Mucosa of rectum (tissue), 2 donors: ENCODE measurements at regions not wholly inside any gene's neighbourhood (a gene's known extent, or its start where the extent isn't known, plus 50 kb on each side); places are given as distances from the start of the nearest gene placed in this dataset.

Experiments used
- H3K27ac ChIP-seq, 2 donors: one replicate each; pipeline ENCODE4 v1.7.0; 2013; ENCODE audit warnings: inconsistent platforms in 2 of 2, low read depth in 2 of 2, low read length in 2 of 2
- H3K27me3 ChIP-seq, 2 donors: one replicate each; pipeline ENCODE4 v1.7.0; 2013; ENCODE audit warnings: low read length in 2 of 2; ENCODE audit not compliant: control insufficient read depth in 2 of 2, insufficient read depth in 2 of 2
- H3K36me3 ChIP-seq, 2 donors: one replicate each; pipeline ENCODE4 v1.7.0; 2013; ENCODE audit warnings: low read length in 2 of 2; ENCODE audit not compliant: control insufficient read depth in 2 of 2, insufficient read depth in 2 of 2
- H3K4me1 ChIP-seq, 2 donors: one replicate each; pipeline ENCODE4 v1.7.0; 2013; ENCODE audit warnings: low read length in 2 of 2, mild to moderate bottlenecking in 1 of 2; ENCODE audit not compliant: control insufficient read depth in 2 of 2, insufficient read depth in 2 of 2
- H3K4me3 ChIP-seq, 2 donors: one replicate each; pipeline ENCODE4 v1.7.0; 2013; ENCODE audit warnings: low read length in 2 of 2
- H3K9ac ChIP-seq, 2 donors: one replicate each; pipeline ENCODE4 v1.7.0; 2013; ENCODE audit warnings: low read length in 2 of 2, low read depth in 1 of 2, mild to moderate bottlenecking in 1 of 2
- H3K9me3 ChIP-seq, 2 donors: one replicate each; pipeline ENCODE4 v1.7.0; 2013; ENCODE audit warnings: low read length in 2 of 2; ENCODE audit not compliant: control insufficient read depth in 2 of 2
- donor health status: healthy.
- donor health status: Normal muscosa, but diverticular disease.

GRCh38 chr3:44070841-44071546 lies 170.7 kb upstream of the TOPAZ1 start:
- no peak overlapping the region for H3K27ac ChIP-seq
- no peak overlapping the region for H3K4me3 ChIP-seq
- no peaks in the 10 kb centered on the region for H3K4me1 ChIP-seq
- H3K9ac ChIP-seq, result no peak overlapping the region
- H3K27me3 ChIP-seq, result no peaks in the 10 kb centered on the region
- H3K9me3 ChIP-seq, result no peaks in the 10 kb centered on the region
- no peaks in the 10 kb centered on the region for H3K36me3 ChIP-seq

- Histone ChIP-seq H3K4me1 (no peaks in the 10 kb centered on the region), H3K9me3 (no peaks in the 10 kb centered on the region), H3K9ac (no peak overlapping the region), H3K36me3 (no peaks in the 10 kb centered on the region), H3K4me3 (no peak overlapping the region), H3K27me3 (no peaks in the 10 kb centered on the region), H3K27ac (no peak overlapping the region)
Measured at GRCh38 chr3:44072601-44073540, 168.8 kb upstream of the TOPAZ1 start.

GRCh38 chr3:44074181-44074580 lies 167.5 kb upstream of the TOPAZ1 start:
- Histone ChIP-seq H3K4me3 (no peak overlapping the region), H3K36me3 (no peaks in the 10 kb centered on the region), H3K4me1 (no peaks in the 10 kb centered on the region), H3K27ac (no peak overlapping the region), H3K9ac (no peak overlapping the region), H3K9me3 (no peaks in the 10 kb centered on the region), H3K27me3 (no peaks in the 10 kb centered on the region)

- no peak overlapping the region for H3K27ac ChIP-seq
- H3K9me3 ChIP-seq, result no peaks in the 10 kb centered on the region
- H3K36me3 ChIP-seq, result no peaks in the 10 kb centered on the region
- no peak overlapping the region for H3K4me3 ChIP-seq
- no peaks in the 10 kb centered on the region for H3K4me1 ChIP-seq
- H3K27me3 ChIP-seq, result no peaks in the 10 kb centered on the region
- H3K9ac ChIP-seq, result no peak overlapping the region
Measured at GRCh38 chr3:44076221-44076829, 165.4 kb upstream of the TOPAZ1 start.

GRCh38 chr3:44077267-44077666 lies 164.4 kb upstream of the TOPAZ1 start:
- no peaks in the 10 kb centered on the region for H3K9me3 ChIP-seq
- H3K36me3 ChIP-seq, result no peaks in the 10 kb centered on the region
- no peaks in the 10 kb centered on the region for H3K27me3 ChIP-seq
- no peak overlapping the region for H3K27ac ChIP-seq
- H3K9ac ChIP-seq, result no peak overlapping the region
- no peak overlapping the region for H3K4me3 ChIP-seq
- no peaks in the 10 kb centered on the region for H3K4me1 ChIP-seq

- H3K27me3 ChIP-seq, result no peaks in the 10 kb centered on the region
- H3K36me3 ChIP-seq, result no peaks in the 10 kb centered on the region
- H3K9ac ChIP-seq, result no peak overlapping the region
- no peaks in the 10 kb centered on the region for H3K9me3 ChIP-seq
- H3K27ac ChIP-seq, result no peak overlapping the region
- no peak overlapping the region for H3K4me3 ChIP-seq
- H3K4me1 ChIP-seq, result no peaks in the 10 kb centered on the region
Measured at GRCh38 chr3:44078863-44079262, 162.8 kb upstream of the TOPAZ1 start.

GRCh38 chr3:44079916-44080315 lies 161.8 kb upstream of the TOPAZ1 start:
- Histone ChIP-seq H3K9ac (no peak overlapping the region), H3K4me1 (no peaks in the 10 kb centered on the region)

GRCh38 chr3:44080474-44081072 lies 161.1 kb upstream of the TOPAZ1 start:
- H3K4me3 ChIP-seq, result no peak overlapping the region
- no peaks in the 10 kb centered on the region for H3K4me1 ChIP-seq
- no peaks in the 10 kb centered on the region for H3K9me3 ChIP-seq
- no peaks in the 10 kb centered on the region for H3K27me3 ChIP-seq
- no peaks in the 10 kb centered on the region for H3K36me3 ChIP-seq
- H3K27ac ChIP-seq, result no peak overlapping the region
- no peak overlapping the region for H3K9ac ChIP-seq

More at GRCh38 chr3:44079916-44080315, 161.8 kb upstream of the TOPAZ1 start:
- H3K36me3 ChIP-seq, result no peaks in the 10 kb centered on the region
- H3K4me3 ChIP-seq, result no peak overlapping the region
- H3K27me3 ChIP-seq, result no peaks in the 10 kb centered on the region
- H3K27ac ChIP-seq, result no peak overlapping the region
- no peaks in the 10 kb centered on the region for H3K9me3 ChIP-seq

GRCh38 chr3:44090036-44090435 lies 151.7 kb upstream of the TOPAZ1 start:
- Histone ChIP-seq H3K27me3 (peaks cover 5% of the 10 kb centered on the region in 2 donors), H3K4me1 (no peaks in the 10 kb centered on the region), H3K9me3 (no peaks in the 10 kb centered on the region), H3K36me3 (no peaks in the 10 kb centered on the region), H3K9ac (no peak overlapping the region), H3K4me3 (no peak overlapping the region), H3K27ac (no peak overlapping the region)

- no peaks in the 10 kb centered on the region for H3K9me3 ChIP-seq
- peaks cover 5% of the 10 kb centered on the region in 2 donors for H3K27me3 ChIP-seq
- no peak overlapping the region for H3K4me3 ChIP-seq
- H3K9ac ChIP-seq, result no peak overlapping the region
- no peaks in the 10 kb centered on the region for H3K4me1 ChIP-seq
- no peak overlapping the region for H3K27ac ChIP-seq
- no peaks in the 10 kb centered on the region for H3K36me3 ChIP-seq
Measured at GRCh38 chr3:44092497-44092896, 149.2 kb upstream of the TOPAZ1 start.
